A673 (cell line): ENCODE measurements at regions not wholly inside any gene's neighbourhood (a gene's known extent, or its start where the extent isn't known, plus 50 kb on each side); places are given as distances from the start of the nearest gene placed in this dataset.
"Not testable (repeated sequence)": the region's sequence is repeated elsewhere in the genome, so short reads cannot be mapped to it uniquely, and the experiment has no call there.

Source experiments
- CTCF ChIP-seq: fragments of 300-800, 200-600 bp; sonication (generic); conservative IDR thresholded peaks from 2 replicates; pipeline ENCODE4 v1.5.1; 2017; ENCODE audit warnings: low read depth, mild to moderate bottlenecking, antibody characterized with exemption, low read length, moderate library complexity, mixed read lengths
- EZH2 ChIP-seq: fragments of 200-600 bp; sonication (generic); IDR thresholded peaks from 2 replicates; pipeline ENCODE4 v1.6.1; 2017; ENCODE audit warnings: borderline replicate concordance, low read depth, mild to moderate bottlenecking, mixed read lengths, antibody characterized with exemption, low read length; ENCODE audit not compliant: poor library complexity, severe bottlenecking

- not testable (repeated sequence) for TF ChIP-seq EZH2, CTCF
Observed at GRCh38 chrX:138990425-138990824, 278.9 kb upstream of the FGF13 start.
